ENCODE measurements at regions not wholly inside any gene's neighbourhood (a gene's known extent, or its start where the extent isn't known, plus 50 kb on each side); places are given as distances from the start of the nearest gene placed in this dataset.

- no peak for TF ChIP-seq CTCF (IDR thresholded peaks at IDR 0.05)
- TF ChIP-seq POLR2A (IDR thresholded peaks at IDR 0.05; ENCODE audit: low read depth): no peak
- no peak for TF ChIP-seq POLR2AphosphoS5 (IDR thresholded peaks at IDR 0.05)
- TF ChIP-seq EP300 (IDR thresholded peaks at IDR 0.05): no peak
These were observed 91.8 kb upstream of the CHST9 start for GRCh38 chr18:27276886-27277285.

Measured in esophagus muscularis mucosa (tissue), 4 donors.